A204.1 (cell line): ENCODE measurements at regions not wholly inside any gene's neighbourhood (a gene's known extent, or its start where the extent isn't known, plus 50 kb on each side); places are given as distances from the start of the nearest gene placed in this dataset.

ENCODE experiments used
- FAIRE-seq: peaks from 2 replicates; lab custom pipeline; 2012; peaks lifted over from hg19 to GRCh38; lab: Jason Lieb, UNC

DNA sequence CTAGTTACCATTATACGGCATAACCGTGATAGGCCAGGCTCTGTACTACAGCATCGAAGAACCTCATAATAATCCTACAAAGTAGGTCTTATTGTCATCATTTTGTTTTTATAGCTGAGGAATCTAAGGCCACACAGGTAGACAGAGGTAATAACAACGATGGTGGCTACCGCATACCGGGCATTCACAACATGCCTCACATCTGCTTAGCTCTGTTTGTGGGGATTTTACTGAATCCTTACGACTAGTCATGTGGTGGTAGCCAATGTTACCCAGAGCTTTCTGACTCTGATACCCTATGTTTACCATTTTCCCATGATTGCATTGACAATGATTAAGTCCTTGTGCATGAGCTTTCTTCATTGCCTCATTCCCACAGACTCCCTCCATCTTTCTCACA is 269.4 kb downstream of the TCF7L2 start:
- FAIRE-seq: no peak

DNA sequence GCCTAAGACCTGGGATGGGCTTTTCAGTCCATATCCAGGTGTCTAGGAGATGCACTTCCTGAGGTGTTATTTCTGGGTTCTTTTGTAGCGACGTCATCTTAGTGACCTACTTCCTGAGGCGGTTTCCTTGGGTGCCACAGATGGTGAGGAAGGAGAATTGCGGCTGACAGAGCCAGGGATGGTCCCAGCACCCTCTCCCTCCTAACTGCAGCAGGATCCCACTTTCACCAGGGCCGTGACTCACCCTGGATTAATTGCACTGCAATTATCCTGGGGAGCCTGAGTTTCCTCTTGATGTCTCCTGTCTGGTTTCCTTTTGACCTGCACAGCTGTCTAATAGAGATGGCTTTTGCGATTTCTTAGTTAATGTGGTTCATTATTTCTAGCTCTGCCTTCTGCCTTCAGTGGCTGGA is 271.7 kb downstream of the TCF7L2 start:
- no peak for FAIRE-seq

DNA sequence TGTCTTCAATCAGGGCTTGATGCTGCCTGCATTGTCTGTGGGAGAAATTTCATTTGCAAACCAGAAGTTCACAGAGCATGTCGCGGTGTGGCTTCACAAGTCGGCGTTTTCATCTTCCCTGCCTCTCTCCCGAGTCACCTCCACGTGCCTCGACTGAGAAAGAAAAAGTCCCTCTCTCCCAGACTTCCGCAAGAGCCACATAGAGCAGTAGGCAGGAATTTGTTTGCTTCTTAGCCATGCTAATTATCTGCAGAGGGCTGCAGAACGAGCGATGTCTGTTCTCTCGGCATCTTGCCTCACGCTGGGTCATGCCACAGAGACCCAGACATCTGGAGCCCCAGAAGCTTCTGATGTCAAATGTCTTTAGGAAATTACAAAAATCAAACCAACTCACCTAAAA is 272.2 kb downstream of the TCF7L2 start:
- FAIRE-seq: no peak

DNA sequence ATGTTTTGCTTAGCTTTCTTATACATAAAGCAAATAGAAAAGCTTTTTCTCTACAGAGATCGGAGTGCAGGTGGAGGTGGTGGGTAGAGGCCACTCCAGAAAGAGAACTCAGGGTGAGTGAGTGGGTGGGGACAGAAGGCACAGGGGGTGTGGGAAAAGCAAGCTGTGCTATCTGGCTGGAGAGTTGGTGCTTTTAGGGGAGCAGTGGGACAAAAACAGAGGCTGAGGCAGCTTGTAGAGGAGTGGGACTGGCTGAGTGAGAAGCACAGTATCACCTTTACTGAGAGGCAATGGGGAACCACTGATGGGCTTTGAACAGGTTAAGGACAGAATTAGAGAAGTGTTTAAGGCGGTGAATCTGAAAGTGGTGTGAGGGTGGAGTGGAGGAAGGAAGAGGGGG is 275.3 kb downstream of the TCF7L2 start:
- FAIRE-seq: no peak

DNA sequence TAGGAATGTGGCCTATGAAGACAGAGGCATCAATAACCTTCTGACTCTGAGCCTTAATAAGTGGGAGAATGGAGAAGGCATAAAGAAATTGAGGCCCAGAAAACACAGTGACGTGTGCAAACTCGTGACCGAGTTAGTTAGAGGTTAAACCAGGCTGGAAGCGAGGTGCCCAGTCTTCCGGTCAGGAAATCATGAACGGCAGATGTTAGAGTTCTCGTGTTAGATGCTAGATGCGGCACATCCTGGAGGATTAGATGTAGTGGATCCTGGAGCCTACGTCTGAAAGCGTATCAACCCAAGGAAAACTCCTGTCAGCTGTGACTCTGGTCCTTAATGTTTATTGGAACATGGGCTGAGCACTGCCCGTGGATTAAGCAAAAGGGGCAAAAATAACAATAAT is 275.9 kb downstream of the TCF7L2 start:
- FAIRE-seq: no peak

- FAIRE-seq: no peak
Observed at GRCh38 chr10:113226399-113226798, 276.4 kb downstream of the TCF7L2 start.

- no peak for FAIRE-seq
Observed at GRCh38 chr10:113226831-113227445, 276.9 kb downstream of the TCF7L2 start.

DNA sequence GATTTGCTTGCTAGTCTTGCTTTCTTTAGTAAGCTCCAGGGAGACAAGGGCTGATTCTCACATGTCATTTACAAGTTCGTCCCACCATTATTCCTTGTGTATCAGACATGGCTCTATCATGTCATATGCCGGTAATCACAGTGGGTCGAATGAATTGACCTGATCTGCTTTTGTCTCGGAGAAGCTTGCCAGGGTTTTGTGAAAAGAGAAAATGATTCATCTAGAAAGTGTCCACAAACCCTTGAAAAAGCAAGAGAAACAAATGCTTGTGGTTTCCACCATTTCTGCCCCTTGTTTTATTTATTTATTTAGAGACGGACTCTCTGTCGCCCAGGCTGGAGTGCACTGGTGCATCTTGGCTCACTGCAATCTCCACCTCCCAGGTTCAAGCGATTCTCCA is 278.5 kb downstream of the TCF7L2 start:
- FAIRE-seq: no peak

DNA sequence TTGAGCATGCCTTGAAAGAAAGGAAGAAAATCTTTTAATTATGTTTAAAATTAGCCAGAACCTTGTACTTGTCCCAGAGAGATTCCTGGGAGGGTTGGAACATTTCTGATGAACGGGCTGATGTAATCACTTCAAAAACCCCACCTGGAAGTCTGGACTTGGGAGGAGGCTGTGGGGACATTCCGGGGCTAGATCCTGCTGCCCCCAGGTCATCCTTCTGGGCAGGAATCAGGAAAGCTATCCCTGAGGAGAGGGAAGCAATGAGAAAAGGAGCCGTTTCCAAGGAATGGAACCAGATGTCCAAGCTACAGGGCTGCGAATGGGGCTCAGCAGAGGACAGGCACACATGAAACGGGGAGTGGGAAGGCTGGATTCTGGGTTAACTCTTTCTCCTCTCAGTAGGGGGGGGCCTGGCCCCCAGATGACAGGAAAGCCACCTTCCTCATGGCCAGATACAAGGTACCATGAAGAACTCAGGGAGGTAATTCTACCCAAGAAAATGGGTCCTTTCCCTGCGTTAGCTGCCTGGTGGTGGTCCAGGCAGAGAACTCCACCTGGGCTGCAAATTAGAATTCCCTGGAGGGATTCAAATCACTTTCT is 280.1 kb downstream of the TCF7L2 start:
- FAIRE-seq: no peak

DNA sequence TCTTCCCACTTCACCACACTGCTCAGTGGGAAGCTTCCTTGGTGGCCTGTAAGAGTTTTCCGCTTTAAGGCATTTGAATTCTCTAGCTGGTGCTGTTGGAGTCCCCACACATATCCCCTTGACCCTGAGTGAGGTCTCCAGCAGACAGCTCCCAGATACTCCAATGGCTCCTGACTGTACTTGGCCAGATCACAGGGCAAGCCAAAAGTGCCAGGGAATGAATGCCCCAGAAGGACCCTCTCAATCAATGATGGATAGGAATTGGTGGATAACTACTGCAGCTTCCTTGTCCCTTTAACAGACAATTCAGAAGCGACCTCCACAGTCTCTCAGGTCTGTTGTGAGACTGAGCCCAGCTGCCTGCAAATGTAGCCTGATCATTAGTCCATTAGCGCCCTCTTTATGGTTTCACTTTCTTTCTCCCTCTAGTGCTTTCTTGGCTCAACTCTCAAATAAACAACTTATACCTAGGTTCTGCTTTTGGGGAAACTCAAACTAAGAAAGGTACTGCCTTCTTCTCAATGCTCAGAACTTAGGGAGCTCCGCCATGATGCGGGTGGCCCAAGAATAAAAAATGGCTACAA is 283.0 kb downstream of the TCF7L2 start:
- no peak for FAIRE-seq

- no peak for FAIRE-seq
Observed at GRCh38 chr10:113234481-113234880, 284.4 kb downstream of the TCF7L2 start.

DNA sequence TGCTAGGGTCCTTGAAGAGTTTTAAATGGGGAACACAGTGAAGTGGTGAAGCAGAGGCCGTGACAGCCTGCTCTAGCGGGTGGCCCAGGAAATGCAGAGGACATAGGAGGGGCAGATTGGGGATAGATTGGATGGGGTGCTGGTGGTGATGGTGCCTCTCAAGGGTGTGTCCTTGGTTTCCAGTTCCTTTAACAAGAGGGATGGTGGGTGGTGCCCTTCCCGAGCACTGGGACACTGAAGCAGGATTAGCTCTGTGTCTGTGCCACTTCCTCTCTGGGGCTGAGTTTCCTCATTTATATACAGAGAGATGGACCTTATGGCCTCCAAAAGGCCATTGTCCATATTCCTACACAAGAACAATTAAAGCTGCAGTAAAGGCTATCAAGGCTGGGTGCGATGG is 285.5 kb downstream of the TCF7L2 start:
- FAIRE-seq: no peak

DNA sequence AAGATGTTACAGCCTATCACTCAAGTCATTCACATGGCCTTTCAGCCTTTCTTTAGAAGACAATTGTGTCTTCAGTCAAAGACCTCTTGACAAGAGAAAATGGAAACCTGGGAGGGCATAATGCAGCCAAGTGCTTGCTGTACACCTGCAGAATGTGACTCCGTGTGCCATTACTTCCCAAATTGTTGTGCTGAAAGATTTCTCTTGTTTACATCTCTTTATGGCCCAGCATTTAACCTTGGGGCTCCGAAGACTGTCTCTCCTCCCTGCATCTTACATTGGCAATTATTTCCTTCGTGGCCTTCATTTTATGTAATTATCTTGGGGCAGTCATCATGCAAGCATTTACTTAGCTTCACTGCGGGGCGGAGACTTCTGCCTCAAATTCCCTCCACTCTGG is 287.0 kb downstream of the TCF7L2 start:
- no peak for FAIRE-seq

GRCh38 chr10:113239566-113240350 is 289.7 kb downstream of the TCF7L2 start:
- no peak for FAIRE-seq

GRCh38 chr10:113240736-113241135 is 290.7 kb downstream of the TCF7L2 start:
- FAIRE-seq: no peak

- FAIRE-seq: no peak
Observed at GRCh38 chr10:113241599-113242360, 291.7 kb downstream of the TCF7L2 start.

DNA sequence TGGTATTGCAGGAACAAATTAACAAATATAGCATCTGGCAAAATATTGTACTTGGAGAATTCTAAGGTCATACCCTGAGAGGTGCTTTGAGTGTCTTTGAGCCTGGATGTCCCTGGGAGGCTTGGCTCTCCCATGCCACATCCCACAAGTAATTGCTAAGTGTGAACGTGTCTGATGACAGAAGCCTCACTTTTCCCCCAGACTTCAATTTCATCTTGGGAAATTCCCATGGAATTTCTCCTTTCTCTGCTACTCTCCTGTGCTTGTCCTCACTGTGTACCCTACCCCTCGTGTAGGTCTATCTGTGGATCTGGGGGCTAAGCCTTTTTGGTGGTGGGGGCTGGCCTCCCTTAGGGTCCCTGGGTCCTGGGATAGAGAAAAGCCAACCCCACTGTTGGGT is 293.3 kb downstream of the TCF7L2 start:
- FAIRE-seq: no peak

- no peak for FAIRE-seq
Observed at GRCh38 chr10:113244750-113245149, 294.7 kb downstream of the TCF7L2 start.

- no peak for FAIRE-seq
Observed at GRCh38 chr10:113245286-113245685, 295.2 kb downstream of the TCF7L2 start.

DNA sequence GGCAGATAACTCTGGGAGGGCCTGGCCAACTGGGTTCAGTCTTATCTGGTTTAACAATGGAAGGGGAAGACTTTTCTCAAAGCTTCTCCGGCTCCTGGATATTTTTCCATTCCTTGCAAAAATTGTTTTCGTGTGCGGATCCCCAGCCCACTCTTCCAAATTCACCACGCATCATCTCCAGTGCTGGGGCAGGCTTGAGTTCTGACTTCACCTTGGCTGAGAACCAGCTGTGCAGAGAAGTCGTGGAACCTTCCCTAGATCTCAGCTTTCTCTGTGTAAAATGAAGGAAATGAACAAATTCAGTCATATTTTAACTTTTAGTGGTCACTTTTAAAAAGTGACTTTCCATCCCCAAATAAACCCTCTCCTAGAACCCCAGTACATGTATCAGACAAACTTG is 297.0 kb downstream of the TCF7L2 start:
- no peak for FAIRE-seq

DNA sequence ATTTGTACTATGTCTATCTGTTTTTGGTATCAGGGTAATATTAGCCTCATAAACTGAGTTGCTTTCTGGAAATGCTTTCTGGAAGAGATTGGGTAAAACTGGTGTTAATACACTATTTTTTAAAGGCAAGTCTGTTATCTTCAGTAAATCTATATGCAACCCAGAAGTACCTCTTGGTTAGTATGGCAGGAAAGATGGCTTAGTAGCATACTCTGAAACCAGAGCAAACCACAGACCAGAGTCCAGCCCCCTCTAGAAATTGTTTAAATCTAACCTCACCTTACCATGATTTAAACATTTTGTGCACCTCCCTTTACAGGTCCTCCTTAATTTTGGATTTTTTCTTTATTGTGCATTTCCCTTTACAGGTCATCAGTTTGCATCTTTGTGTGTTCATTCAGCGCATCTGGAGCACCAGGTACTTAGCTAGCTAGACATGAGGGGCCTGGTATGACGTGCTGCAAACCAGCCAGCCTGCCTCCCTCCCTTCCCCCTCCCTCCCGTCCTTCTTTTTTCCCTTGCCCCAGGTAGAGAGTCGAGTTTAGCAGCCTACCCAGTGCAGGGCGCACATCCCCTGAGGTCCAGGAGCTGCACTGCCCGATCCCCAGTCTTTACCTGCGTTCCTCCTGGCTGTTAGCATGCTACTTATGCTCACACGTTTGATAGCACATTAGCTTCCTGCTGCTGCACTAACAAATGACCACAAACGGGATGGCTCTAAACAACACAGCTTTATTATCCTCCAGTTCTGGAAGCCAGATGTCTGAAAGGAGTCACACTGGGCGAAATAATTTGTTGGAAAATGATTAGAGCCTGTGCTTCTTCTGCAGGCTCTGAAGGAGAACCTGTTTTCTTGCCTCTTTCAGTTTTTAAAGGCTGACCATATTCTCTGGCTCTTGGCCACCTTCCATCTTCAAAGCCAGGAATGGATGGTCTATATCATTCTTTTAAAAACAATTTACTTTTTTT is 299.9 kb upstream of the HABP2 start:
- FAIRE-seq: no peak
